ENCODE measurements at regions not wholly inside any gene's neighbourhood (a gene's known extent, or its start where the extent isn't known, plus 50 kb on each side); places are given as distances from the start of the nearest gene placed in this dataset.
A peak's percentile ranks its signal among the peaks of the same experiment; 100 is the strongest.

- ATAC-seq = no peak
- intact Hi-C loops (cut with DNase I) = no loop called here
- DNase-seq (ENCODE audit: low spot score) = no peak
Measured at GRCh38 chr1:68307378-68307787, 75.1 kb upstream of the WLS start.

GRCh38 chr1:68301471-68302001 is 69.2 kb upstream of the WLS start:
- intact Hi-C loops (cut with DNase I) = no loop called here
- ATAC-seq = no peak
- no peak for DNase-seq (ENCODE audit: low spot score)

DNA sequence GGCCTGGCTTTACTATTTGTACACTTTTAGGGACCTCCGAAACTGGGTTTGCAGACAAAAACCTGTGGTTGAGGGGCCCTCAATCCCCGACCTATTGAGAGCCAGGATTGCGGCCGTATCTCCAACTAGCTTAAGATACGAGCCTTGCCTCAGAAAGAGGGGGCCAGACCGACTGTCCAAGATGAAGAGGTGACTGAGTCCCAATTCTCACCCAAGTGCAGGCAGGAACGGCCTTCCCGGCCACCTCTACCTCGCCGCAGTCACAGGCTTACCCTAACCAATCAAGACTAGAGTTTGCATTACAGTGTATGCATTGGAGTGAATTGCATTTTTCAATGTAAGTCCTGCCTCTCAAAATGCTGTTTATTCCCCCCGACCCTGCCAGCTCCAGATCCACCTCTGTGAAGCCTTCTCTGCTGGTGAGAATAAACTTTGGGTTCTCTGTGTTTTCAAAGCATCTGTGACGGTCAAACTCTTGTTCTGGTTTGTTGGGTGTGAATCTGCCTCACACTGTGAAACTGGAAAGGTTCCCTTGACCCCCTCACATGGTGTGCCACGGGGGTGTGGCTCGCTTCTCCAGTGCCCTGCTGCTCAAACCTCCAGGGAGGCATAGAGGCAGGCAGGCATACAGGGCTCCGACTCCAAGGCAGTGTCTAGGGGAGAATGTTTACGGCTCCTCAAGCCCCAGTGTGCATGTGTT is 62.2 kb upstream of the WLS start:
- intact Hi-C loops (cut with DNase I) = no loop called here
- ATAC-seq (no peak), DNase-seq (ENCODE audit: low spot score) (no peak)

DNA sequence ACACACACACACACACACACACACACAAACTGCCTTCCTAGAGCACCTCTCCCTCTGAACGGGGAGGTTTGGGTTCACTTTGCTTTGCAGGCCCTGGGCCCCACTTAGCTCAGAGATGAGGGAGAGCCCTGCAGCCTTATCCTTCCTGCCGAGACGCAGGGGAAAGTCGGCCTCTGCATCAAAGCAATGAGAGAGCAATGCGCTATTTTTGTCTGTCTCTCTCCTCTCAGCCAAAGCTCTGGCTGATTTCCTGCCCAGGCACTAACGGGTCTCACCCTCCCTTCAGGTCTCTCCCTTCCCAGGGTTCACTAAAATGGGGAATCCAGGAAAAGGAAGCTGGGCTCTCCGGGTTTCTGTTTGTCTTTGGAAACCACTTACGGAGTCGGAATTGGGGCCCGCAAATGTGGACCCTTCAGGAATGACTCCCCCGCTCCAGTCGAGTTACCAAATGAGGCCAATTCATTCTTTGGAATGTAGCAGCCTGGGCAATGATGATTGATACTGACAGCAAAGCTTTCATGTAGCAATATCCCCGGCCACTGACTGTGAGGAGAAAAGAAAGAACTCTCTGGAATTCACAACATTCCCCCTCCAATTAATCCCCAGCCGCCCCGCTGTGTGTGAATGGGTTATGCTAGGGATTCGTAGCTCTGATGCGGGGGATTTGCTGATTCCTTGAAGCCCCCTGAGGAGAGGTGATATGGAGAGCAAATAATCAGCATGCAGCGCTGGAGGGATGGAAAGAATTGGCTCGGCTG is 61.5 kb upstream of the WLS start:
- ATAC-seq (peak; percentile 45), DNase-seq (ENCODE audit: low spot score) (no peak)
- intact Hi-C loops (cut with DNase I) = no loop called here

GRCh38 chr1:68293122-68293521 is 60.8 kb upstream of the WLS start:
- ATAC-seq (no peak), DNase-seq (ENCODE audit: low spot score) (no peak)
- intact Hi-C loops (cut with DNase I) = no loop called here

DNA sequence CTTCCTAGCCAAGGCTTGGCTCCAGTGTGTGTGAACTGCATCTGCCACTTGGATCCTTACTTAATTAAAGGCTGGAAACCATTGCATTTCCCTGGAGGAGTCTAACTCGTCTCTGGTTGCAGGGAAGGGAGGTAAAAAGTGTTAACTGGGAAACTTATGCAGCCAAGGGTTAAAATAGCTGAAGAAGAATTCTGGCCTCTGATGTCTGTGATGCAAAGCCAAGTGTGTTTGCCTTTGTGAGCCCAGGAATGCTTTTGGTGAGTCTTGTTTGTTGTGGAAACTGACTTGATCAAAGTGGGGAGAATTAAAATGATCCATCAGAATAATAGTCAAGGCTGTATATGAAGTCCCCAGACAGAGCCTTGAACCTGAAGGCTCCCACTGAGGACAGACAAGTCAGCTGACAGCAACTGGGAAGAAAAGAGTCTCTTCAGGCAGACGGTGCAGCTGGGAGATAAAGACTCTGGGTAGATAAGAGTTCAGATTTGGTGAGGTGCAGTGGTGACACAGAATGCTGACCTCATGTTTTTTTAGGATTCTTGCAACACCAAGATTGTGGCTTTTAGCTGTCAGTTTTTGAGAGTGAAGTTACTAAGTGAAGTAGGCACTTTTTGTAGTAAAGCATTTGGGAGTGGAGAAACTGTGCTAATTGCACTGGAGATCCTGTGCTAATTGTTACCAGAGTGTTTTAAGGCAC is 59.5 kb upstream of the WLS start:
- ATAC-seq (peak; percentile 75), DNase-seq (ENCODE audit: low spot score) (no peak)
- intact Hi-C loops (cut with DNase I) = no loop called here

DNA sequence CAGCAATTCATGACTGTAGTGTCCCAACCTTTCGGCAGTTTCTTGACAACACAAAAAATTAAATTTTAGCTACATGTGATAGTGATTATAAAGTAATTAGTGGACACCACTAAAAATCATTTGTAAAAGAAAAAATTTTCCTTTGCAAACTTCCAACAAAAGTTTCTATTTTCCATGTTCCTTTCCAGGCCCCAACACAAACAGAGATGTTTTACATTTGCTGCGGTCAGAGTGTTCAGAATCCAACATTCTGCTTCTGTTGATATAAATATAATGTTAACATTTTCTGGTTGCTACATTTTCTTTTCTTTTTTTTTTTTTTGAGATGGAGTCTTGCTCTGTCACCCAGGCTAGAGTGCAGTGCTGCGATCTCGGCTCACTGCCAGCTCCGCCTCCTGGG is 54.9 kb upstream of the WLS start:
- intact Hi-C loops (cut with DNase I) = no loop called here
- ATAC-seq (no peak), DNase-seq (ENCODE audit: low spot score) (no peak)

- DNase-seq (ENCODE audit: low spot score) = no peak
- ATAC-seq = no peak
- intact Hi-C loops (cut with DNase I) = no loop called here
Measured at GRCh38 chr1:68285046-68285445, 52.7 kb upstream of the WLS start.

GRCh38 chr1:68281946-68282615 is 49.8 kb upstream of the WLS start:
- intact Hi-C loops (cut with DNase I) = no loop called here
- ATAC-seq (no peak), DNase-seq (ENCODE audit: low spot score) (no peak)
